ENCODE measurements at regions not wholly inside any gene's neighbourhood (a gene's known extent, or its start where the extent isn't known, plus 50 kb on each side); places are given as distances from the start of the nearest gene placed in this dataset.
"Not testable (repeated sequence)": the region's sequence is repeated elsewhere in the genome, so short reads cannot be mapped to it uniquely, and the experiment has no call there.

DNA sequence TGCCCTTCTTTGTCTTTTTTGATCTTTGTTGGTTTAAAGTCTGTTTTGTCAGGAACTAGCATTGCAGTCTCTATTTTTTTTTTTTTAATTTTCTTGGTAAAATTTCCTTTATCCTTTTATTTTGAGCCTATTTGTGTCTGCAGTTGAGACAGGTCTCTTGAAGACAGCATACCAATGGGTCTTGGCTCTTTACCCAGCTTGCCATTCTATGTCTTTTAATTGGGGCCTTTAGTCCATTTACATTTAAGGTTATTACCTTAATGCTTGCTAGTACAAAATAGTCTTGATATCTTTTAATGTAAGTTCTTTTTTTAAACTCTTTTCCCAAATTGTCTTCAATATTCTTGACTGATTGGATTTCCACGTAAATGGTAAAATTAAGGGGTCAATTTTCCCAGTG, 398.3 kb upstream of the CHRM2 start:
- no peak for FAIRE-seq
- no peak for DNase-seq (ENCODE audit: insufficient read length, low spot score)
- TF ChIP-seq, protein P1, sequence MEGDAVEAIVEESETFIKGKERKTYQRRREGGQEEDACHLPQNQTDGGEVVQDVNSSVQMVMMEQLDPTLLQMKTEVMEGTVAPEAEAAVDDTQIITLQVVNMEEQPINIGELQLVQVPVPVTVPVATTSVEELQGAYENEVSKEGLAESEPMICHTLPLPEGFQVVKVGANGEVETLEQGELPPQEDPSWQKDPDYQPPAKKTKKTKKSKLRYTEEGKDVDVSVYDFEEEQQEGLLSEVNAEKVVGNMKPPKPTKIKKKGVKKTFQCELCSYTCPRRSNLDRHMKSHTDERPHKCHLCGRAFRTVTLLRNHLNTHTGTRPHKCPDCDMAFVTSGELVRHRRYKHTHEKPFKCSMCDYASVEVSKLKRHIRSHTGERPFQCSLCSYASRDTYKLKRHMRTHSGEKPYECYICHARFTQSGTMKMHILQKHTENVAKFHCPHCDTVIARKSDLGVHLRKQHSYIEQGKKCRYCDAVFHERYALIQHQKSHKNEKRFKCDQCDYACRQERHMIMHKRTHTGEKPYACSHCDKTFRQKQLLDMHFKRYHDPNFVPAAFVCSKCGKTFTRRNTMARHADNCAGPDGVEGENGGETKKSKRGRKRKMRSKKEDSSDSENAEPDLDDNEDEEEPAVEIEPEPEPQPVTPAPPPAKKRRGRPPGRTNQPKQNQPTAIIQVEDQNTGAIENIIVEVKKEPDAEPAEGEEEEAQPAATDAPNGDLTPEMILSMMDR (IDR thresholded peaks at IDR 0.05; ENCODE audit: insufficient read depth, missing control alignments) = no peak

DNA sequence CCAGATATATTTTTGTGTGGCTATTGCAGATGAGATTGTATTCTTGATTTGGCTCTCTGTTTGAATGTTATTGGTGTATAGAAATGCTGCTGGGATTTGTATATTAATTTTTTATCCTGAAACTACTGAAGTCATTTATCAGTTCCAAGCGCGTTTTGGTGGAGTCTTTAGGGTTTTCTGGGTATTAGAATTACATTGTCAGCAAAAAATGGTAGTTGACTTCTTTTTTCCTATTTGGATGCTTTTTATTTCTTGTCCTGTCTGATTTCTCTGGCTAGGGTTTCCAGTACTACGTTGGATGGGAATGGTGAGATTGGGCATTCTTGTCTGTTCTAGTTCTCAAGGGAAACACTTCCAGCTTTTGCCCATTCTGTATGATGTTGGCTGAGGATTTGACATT, 415.5 kb upstream of the CHRM2 start:
- DNase-seq (ENCODE audit: insufficient read length, low spot score) (no peak), FAIRE-seq (no peak)
- TF ChIP-seq, protein P1 (IDR thresholded peaks at IDR 0.05; ENCODE audit: insufficient read depth, missing control alignments) = no peak

DNA sequence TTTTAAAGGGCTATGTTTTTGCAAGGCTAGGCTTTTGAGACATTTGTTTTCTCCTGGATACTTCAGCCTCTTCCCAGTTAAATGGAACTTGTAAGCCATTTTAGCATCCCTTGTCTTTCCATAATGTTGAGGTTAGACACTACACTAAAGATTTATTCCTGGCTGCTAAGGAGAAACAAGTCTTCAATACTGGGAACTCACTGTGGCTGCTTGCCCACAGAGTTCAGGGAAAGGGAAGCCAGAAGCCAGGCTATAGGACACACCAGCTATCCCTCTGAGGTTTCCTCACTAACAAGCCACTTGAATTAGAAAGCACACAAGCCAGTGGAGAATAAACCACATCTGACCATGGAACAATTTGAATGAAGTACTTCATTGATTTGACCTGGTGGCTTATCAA, 421.7 kb upstream of the CHRM2 start:
- TF ChIP-seq, protein P1 (IDR thresholded peaks at IDR 0.05; ENCODE audit: insufficient read depth, missing control alignments) = no peak
- DNase-seq (ENCODE audit: insufficient read length, low spot score) = no peak
- FAIRE-seq = no peak

DNA sequence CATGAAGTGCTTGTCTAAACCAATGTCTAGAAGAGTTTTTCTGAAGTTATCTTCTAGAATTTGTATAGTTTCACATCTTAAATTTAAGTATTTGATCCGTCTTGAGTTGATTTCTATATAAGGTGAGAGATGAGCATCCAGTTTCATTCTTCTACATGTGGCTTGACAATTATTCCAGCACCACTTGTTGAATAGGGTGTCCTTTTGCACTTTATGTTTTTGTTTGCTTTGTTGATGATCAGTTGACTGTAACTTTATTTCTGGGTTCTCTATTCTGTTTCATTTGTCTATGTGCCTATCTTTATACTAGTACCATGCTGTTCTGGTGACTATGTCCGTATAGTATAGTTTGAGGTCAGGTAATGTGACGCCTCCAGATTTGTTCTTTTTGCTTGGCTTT, 426.6 kb upstream of the CHRM2 start:
- TF ChIP-seq, protein P1 (IDR thresholded peaks at IDR 0.05; ENCODE audit: insufficient read depth, missing control alignments) = no peak
- DNase-seq (ENCODE audit: insufficient read length, low spot score) = no peak
- no peak for FAIRE-seq

DNA sequence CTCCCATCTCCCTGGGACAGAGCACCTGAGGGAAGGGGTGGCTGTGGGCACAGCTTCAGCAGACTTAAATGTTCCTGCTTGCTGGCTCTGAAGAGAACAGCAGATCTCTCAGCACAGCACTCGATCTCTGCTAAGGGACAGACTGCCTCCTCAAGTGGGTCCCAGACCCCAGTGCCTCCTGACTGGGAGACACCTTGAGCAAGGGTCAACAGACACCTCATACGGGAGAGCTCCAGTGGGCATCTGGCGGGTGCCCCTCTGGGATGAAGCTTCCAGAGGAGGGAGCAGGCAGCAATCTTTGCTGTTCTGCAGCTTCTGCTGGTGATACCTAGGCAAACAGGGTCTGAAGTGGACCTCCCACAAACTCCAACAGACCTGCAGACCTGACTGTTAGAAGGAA, 436.7 kb upstream of the CHRM2 start:
- FAIRE-seq; DNase-seq (ENCODE audit: insufficient read length, low spot score): not testable (repeated sequence)

DNA sequence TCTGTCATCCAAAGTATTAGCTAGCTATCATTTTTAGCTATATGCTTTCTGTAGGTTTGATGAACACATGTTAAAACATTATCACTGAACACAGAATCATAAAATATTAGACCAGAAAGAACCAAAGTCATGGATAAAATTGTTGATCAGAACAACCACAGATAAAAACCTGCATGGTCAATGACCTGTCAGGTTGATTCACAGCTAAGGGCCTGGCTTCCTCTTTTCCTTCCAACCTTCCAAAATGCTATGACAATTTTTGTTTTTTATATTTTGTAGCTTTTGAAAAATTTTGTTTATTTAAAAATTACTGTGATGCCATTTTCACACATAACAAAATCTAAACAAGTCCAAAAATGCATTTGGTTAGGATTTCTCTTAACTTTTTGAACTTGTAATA, 444.4 kb upstream of the CHRM2 start:
- FAIRE-seq (no peak), DNase-seq (ENCODE audit: insufficient read length, low spot score) (no peak)
- TF ChIP-seq, protein P1 (IDR thresholded peaks at IDR 0.05; ENCODE audit: insufficient read depth, missing control alignments) = no peak

DNA sequence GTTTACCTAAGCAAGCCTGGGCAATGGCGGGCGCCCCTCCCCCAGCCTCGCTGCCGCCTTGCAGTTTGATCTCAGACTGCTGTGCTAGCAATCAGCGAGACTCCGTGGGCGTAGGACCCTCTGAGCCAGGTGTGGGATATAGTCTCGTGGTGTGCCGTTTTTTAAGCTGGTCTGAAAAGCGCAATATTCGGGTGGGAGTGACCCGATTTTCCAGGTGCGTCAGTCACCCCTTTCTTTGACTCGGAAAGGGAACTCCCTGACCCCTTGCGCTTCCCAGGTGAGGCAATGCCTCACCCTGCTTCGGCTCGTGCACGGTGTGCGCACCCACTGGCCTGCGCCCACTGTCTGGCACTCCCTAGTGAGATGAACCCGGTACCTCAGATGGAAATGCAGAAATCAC, 442.6 kb upstream of the MTPN start:
- not testable (repeated sequence) for FAIRE-seq

DNA sequence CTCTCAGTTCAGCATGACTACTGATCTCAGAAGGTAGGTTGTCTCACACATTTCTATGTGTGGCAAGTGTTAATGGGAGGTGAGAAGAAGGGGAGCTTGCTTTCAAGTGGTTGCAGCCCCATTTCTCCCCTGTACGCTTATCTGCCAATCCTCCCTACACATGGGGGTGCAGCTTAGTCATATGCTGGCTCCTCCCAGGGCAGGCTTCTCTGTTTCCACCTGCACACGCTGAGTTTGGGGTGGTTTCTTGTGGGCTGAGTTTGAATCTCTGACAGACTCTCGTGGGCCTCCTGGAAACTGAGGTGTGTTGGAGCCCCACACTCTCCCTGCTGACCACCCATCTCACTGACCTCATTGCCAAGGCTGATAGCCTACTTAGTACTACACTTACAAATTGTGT, 435.8 kb upstream of the MTPN start:
- TF ChIP-seq, protein P1 (IDR thresholded peaks at IDR 0.05; ENCODE audit: insufficient read depth, missing control alignments) = no peak
- no peak for FAIRE-seq
- DNase-seq (ENCODE audit: insufficient read length, low spot score) = no peak

More for the DNA sequence above, 442.6 kb upstream of the MTPN start:
- not testable (repeated sequence) for DNase-seq (ENCODE audit: insufficient read length, low spot score)

Measured in D721Med (cell line).